ENCODE measurements at regions not wholly inside any gene's neighbourhood (a gene's known extent, or its start where the extent isn't known, plus 50 kb on each side); places are given as distances from the start of the nearest gene placed in this dataset.

GRCh38 chr21:31566611-31567010, 92.9 kb upstream of the SOD1 start:
- H3K27ac ChIP-seq (ENCODE audit: low read length): peak overlapping the region; percentile 82
- intact Hi-C loops (cut with DNase I): no loop called here
- peaks cover 2% of the 10 kb centered on the region for H3K4me1 ChIP-seq (ENCODE audit: control insufficient read depth, insufficient read depth, low read length)
- H3K4me3 ChIP-seq (ENCODE audit: low read length): no peak overlapping the region
- 68% methylated on average over 7 of the region's 7 CpGs for WGBS
- DNase-seq: no peak
- no peaks in the 10 kb centered on the region for H3K9me3 ChIP-seq (ENCODE audit: control insufficient read depth, low read length)
- H3K27me3 ChIP-seq (ENCODE audit: control insufficient read depth, insufficient read depth): no peaks in the 10 kb centered on the region
- ATAC-seq: peak in 1 of 2 donors; percentile 29

DNA sequence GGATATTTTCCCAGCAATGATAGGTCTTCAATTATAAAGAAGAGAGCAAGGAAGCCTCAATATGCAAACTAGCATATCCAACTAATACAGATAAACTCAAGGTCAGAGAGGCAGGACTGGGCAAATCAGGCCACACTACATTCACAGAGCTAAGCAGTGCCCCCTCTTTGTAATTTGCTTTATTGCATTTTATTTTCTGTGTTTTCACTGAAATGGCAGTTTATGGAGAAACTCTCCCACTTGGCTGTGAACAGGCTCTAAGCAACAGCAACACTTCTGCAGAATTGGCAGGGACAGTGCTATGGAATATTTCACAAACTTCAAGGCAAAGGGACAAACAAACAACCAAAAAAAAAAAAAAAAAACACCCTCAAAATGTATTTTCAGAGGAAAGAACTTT, 93.4 kb upstream of the SOD1 start:
- H3K4me3 ChIP-seq (ENCODE audit: low read length): no peak overlapping the region
- ATAC-seq: peak; percentile 34 to 79
- no peaks in the 10 kb centered on the region for H3K27me3 ChIP-seq (ENCODE audit: control insufficient read depth, insufficient read depth)
- H3K4me1 ChIP-seq (ENCODE audit: control insufficient read depth, insufficient read depth, low read length): peaks cover 2% of the 10 kb centered on the region
- H3K9me3 ChIP-seq (ENCODE audit: control insufficient read depth, low read length): no peaks in the 10 kb centered on the region
- no peak overlapping the region for H3K27ac ChIP-seq (ENCODE audit: low read length)
- intact Hi-C loops (cut with DNase I): no loop called here
- no peak for DNase-seq

- intact Hi-C loops (cut with DNase I): no loop called here
- 62% methylated on average over 9 of the region's 9 CpGs for WGBS
- ATAC-seq: no peak
- no peaks in the 10 kb centered on the region for H3K27me3 ChIP-seq (ENCODE audit: control insufficient read depth, insufficient read depth)
- H3K4me3 ChIP-seq (ENCODE audit: low read length): no peak overlapping the region
- DNase-seq: no peak
- no peak overlapping the region for H3K27ac ChIP-seq (ENCODE audit: low read length)
- peaks cover 6% of the 10 kb centered on the region for H3K4me1 ChIP-seq (ENCODE audit: control insufficient read depth, insufficient read depth, low read length)
- H3K9me3 ChIP-seq (ENCODE audit: control insufficient read depth, low read length): no peaks in the 10 kb centered on the region
These were observed 95.1 kb upstream of the SOD1 start for GRCh38 chr21:31564439-31564838.

DNA sequence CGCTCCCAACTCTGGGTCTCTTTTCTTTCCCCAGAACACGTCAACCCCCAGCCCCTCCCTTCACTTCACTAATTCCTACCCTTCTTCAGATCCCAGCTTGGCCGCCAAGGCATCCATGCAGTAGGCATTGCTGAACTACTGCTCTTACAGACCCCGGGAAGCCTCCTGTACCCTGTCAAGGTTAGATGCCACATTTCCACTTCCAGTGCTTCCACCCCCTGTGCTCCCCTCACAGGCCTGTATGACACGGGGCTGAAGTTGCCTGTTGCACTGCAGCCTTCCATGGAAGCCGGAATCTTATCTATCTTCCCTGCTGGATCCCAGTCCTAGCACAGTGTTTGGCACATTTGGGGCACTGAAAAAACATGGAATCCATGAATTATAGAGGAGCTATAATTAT, 99.0 kb upstream of the SOD1 start:
- Histone ChIP-seq H3K9me3 (ENCODE audit: control insufficient read depth, low read length) (no peaks in the 10 kb centered on the region), H3K4me3 (ENCODE audit: low read length) (no peak overlapping the region), H3K27ac (ENCODE audit: low read length) (no peak overlapping the region), H3K4me1 (ENCODE audit: control insufficient read depth, insufficient read depth, low read length) (peaks cover 6% of the 10 kb centered on the region), H3K27me3 (ENCODE audit: control insufficient read depth, insufficient read depth) (no peaks in the 10 kb centered on the region)
- no peak for ATAC-seq
- WGBS: 83% methylated on average over 6 of the region's 6 CpGs
- no peak for DNase-seq
- intact Hi-C loops (cut with DNase I): no loop called here

DNA sequence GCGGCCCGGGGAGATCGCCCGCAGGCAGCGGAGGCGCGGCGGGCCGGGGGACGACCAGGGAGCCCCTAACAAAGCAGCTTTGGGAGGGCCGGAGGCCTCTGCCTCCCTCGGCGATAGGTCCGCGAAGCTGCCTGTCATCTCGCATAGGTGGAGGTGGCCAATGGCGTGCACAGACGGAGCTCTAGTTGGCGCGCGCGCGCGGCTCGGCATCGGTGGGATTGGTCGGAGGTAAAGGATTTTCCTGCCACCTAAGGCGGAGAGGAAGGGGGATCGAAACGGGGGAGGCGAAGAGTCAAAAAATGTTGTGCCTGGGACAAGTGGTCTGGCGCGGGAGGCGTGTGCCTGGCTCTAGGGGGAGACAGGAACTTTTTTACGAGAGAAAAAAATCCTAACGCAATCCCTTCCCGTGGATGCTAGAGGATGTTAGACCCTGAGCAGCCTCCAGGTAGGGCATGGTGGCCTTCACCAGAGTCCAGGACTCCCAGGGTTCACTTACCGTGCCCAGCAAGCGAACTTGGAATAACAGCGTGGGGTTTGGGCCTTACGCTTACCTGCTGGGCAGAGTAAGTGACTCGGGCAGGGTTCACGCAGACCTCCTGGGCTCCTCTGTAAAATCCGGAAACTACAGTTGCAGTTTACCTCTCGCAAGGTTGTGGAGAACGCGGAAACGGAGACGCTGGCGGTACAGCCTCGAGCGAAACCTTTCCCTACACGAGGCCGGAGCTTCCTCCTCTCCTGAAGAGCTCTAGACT, 99.9 kb upstream of the SOD1 start:
- no peaks in the 10 kb centered on the region for H3K9me3 ChIP-seq (ENCODE audit: control insufficient read depth, low read length)
- no peak overlapping the region for H3K27ac ChIP-seq (ENCODE audit: low read length)
- peaks cover 6% of the 10 kb centered on the region for H3K4me1 ChIP-seq (ENCODE audit: control insufficient read depth, insufficient read depth, low read length)
- no peaks in the 10 kb centered on the region for H3K27me3 ChIP-seq (ENCODE audit: control insufficient read depth, insufficient read depth)
- H3K4me3 ChIP-seq (ENCODE audit: low read length): peak overlapping the region; percentile 53
- intact Hi-C loops (cut with DNase I): no loop called here
- DNase-seq: peak; percentile 95 to 98 (median 97)
- 2% methylated on average over 54 of the region's 54 CpGs for WGBS
- ATAC-seq: peak; percentile 94 to 96

DNA sequence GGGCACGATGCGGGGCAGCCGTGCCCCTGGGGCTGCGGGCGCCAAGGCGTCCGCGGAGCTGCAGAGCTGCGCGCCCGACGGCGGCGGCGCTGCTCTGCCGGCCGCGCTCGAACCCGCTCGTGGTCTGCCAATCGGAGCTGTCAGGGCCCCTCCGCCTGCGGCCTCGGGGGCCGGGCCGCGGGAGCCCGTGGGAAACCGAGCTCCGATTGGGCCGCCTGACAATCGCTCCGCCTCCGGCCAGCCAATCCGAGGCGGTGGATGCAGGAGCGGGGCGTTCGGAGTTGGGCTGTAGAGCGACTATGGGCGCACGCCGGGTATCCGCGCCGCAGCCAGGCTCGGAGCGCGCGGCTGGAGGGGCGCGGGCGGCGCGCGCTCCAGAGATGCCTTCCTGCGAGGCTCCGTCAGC, 100.5 kb upstream of the SOD1 start:
- intact Hi-C loops (cut with DNase I): no loop called here
- H3K9me3 ChIP-seq (ENCODE audit: control insufficient read depth, low read length): no peaks in the 10 kb centered on the region
- H3K27me3 ChIP-seq (ENCODE audit: control insufficient read depth, insufficient read depth): no peaks in the 10 kb centered on the region
- H3K4me3 ChIP-seq (ENCODE audit: low read length): peak overlapping the region; percentile 53
- ATAC-seq (peak; percentile 97 to 98), DNase-seq (peak; percentile 93 to 96 (median 96))
- peaks cover 6% of the 10 kb centered on the region for H3K4me1 ChIP-seq (ENCODE audit: control insufficient read depth, insufficient read depth, low read length)
- no peak overlapping the region for H3K27ac ChIP-seq (ENCODE audit: low read length)
- WGBS: 1% methylated on average over 59 of the region's 59 CpGs

- intact Hi-C loops (cut with DNase I): no loop called here
- ATAC-seq (no peak), DNase-seq (no peak)
- WGBS: under 1% methylated on average over 91 of the region's 91 CpGs
- Histone ChIP-seq H3K9me3 (ENCODE audit: control insufficient read depth, low read length) (no peaks in the 10 kb centered on the region), H3K27ac (ENCODE audit: low read length) (no peak overlapping the region), H3K4me3 (ENCODE audit: low read length) (peak overlapping the region; percentile 53), H3K27me3 (ENCODE audit: control insufficient read depth, insufficient read depth) (no peaks in the 10 kb centered on the region), H3K4me1 (ENCODE audit: control insufficient read depth, insufficient read depth, low read length) (peaks cover 6% of the 10 kb centered on the region)
These were observed 101.1 kb upstream of the SOD1 start for GRCh38 chr21:31558189-31558961.

GRCh38 chr21:31557421-31558188, 101.9 kb upstream of the SOD1 start:
- Histone ChIP-seq H3K4me1 (ENCODE audit: control insufficient read depth, insufficient read depth, low read length) (peaks cover 6% of the 10 kb centered on the region), H3K27ac (ENCODE audit: low read length) (no peak overlapping the region), H3K27me3 (ENCODE audit: control insufficient read depth, insufficient read depth) (no peaks in the 10 kb centered on the region), H3K4me3 (ENCODE audit: low read length) (peak overlapping the region; percentile 53), H3K9me3 (ENCODE audit: control insufficient read depth, low read length) (no peaks in the 10 kb centered on the region)
- peak; percentile 26 to 70 (median 55) for DNase-seq
- 4% methylated on average over 76 of the region's 76 CpGs for WGBS
- intact Hi-C loops (cut with DNase I): no loop called here
- ATAC-seq: no peak

GRCh38 chr21:31556662-31557061, 102.8 kb upstream of the SOD1 start:
- DNase-seq: no peak
- Histone ChIP-seq H3K27ac (ENCODE audit: low read length) (no peak overlapping the region), H3K27me3 (ENCODE audit: control insufficient read depth, insufficient read depth) (no peaks in the 10 kb centered on the region), H3K9me3 (ENCODE audit: control insufficient read depth, low read length) (no peaks in the 10 kb centered on the region), H3K4me3 (ENCODE audit: low read length) (no peak overlapping the region), H3K4me1 (ENCODE audit: control insufficient read depth, insufficient read depth, low read length) (peaks cover 6% of the 10 kb centered on the region)
- 72% methylated on average over 3 of the region's 3 CpGs for WGBS
- no peak for ATAC-seq
- intact Hi-C loops (cut with DNase I): no loop called here

- no peaks in the 10 kb centered on the region for H3K9me3 ChIP-seq (ENCODE audit: control insufficient read depth, low read length)
- 65% methylated on average over 9 of the region's 9 CpGs for whole genome bisulfite sequencing
- H3K27ac ChIP-seq (ENCODE audit: low read length): no peak overlapping the region
- H3K4me1 ChIP-seq (ENCODE audit: control insufficient read depth, insufficient read depth, low read length): peaks cover 6% of the 10 kb centered on the region
- intact Hi-C loops (cut with DNase I): no loop called here
- no peak overlapping the region for H3K4me3 ChIP-seq (ENCODE audit: low read length)
- no peaks in the 10 kb centered on the region for H3K27me3 ChIP-seq (ENCODE audit: control insufficient read depth, insufficient read depth)
- no peak for DNase-seq
- ATAC-seq: no peak
These were observed 103.7 kb upstream of the SOD1 start for GRCh38 chr21:31555741-31556191.

GRCh38 chr21:31554511-31555022, 104.9 kb upstream of the SOD1 start:
- H3K4me1 ChIP-seq (ENCODE audit: control insufficient read depth, insufficient read depth, low read length): peaks cover 2% of the 10 kb centered on the region
- DNase-seq (no peak), ATAC-seq (no peak)
- intact Hi-C loops (cut with DNase I): no loop called here
- no peaks in the 10 kb centered on the region for H3K9me3 ChIP-seq (ENCODE audit: control insufficient read depth, low read length)
- H3K27ac ChIP-seq (ENCODE audit: low read length): no peak overlapping the region
- no peak overlapping the region for H3K4me3 ChIP-seq (ENCODE audit: low read length)
- no peaks in the 10 kb centered on the region for H3K27me3 ChIP-seq (ENCODE audit: control insufficient read depth, insufficient read depth)
- WGBS: 51% methylated on average over 7 of the region's 7 CpGs

Measured in right cardiac atrium (tissue), 5 donors.